Caco-2 (cell line): ENCODE measurements at regions not wholly inside any gene's neighbourhood (a gene's known extent, or its start where the extent isn't known, plus 50 kb on each side); places are given as distances from the start of the nearest gene placed in this dataset.

Source experiments
- BruUV-seq: library from RNA; stranded (reverse); fragments of 400-500 nt; replicated peaks from 2 replicates; lab custom pipeline; 2021; lab: Mats Ljungman, UMichigan
- CTCF ChIA-PET: fragments of 300-600 bp; sonication (Branson Sonifier 250); formaldehyde crosslinking; loops from one replicate; lab custom pipeline; 2022; ENCODE audit warnings: antibody characterized with exemption; lab: Charles Lee
- POLR2A ChIA-PET: fragments of 300-600 bp; sonication (Branson Sonifier 250); formaldehyde crosslinking; loops from one replicate; lab custom pipeline; 2022; ENCODE audit warnings: antibody characterized with exemption; lab: Charles Lee
- DNase-seq, 2 experiments: peaks; one replicate each; pipeline versions ENCODE4 v3.0.0 to v3.0.0-alpha.2; 2020 to 2022
- H3K27me3 ChIP-seq: replicated peaks from 2 replicates; pipeline ENCODE4 v1.6.0; 2011; ENCODE audit warnings: low read length; ENCODE audit not compliant: control insufficient read depth, insufficient read depth
- H3K36me3 ChIP-seq: 2 replicates; pipeline ENCODE4 v1.5.1; 2011; ENCODE audit warnings: low read length; ENCODE audit not compliant: control insufficient read depth, insufficient read depth
- H3K4me1 ChIP-seq: fragments of 250-450 bp; sonication (Bioruptor Pico); 2 replicates; pipeline ENCODE4 v1.5.1; 2020; ENCODE audit warnings: mild to moderate bottlenecking
- H3K4me3 ChIP-seq: 2 replicates; pipeline ENCODE4 v1.5.1; 2011; ENCODE audit warnings: low read depth, mild to moderate bottlenecking, control low read depth, low read length
- H3K9me3 ChIP-seq: fragments of 250-450 bp; sonication (Bioruptor Pico); 2 replicates; pipeline ENCODE4 v1.5.1; 2020; ENCODE audit warnings: mild to moderate bottlenecking, moderate library complexity
- H3K27ac Mint-ChIP-seq: one replicate; pipeline ENCODE4 v1.8.0; 2022; ENCODE audit warnings: mixed read lengths; ENCODE audit not compliant: unreplicated experiment
- H3K27me3 Mint-ChIP-seq: one replicate; pipeline ENCODE4 v1.8.0; 2022; ENCODE audit warnings: mixed read lengths; ENCODE audit not compliant: insufficient read depth, unreplicated experiment
- H3K36me3 Mint-ChIP-seq: one replicate; pipeline ENCODE4 v1.8.0; 2022; ENCODE audit warnings: mild to moderate bottlenecking, mixed read lengths; ENCODE audit not compliant: insufficient read depth, unreplicated experiment
- H3K4me1 Mint-ChIP-seq: one replicate; pipeline ENCODE4 v1.8.0; 2022; ENCODE audit warnings: low read depth, mixed read lengths; ENCODE audit not compliant: unreplicated experiment
- H3K4me3 Mint-ChIP-seq: one replicate; pipeline ENCODE4 v1.8.0; 2022; ENCODE audit warnings: mild to moderate bottlenecking, moderate library complexity, mixed read lengths; ENCODE audit not compliant: unreplicated experiment
- H3K9me3 Mint-ChIP-seq: one replicate; pipeline ENCODE4 v1.8.0; 2022; ENCODE audit warnings: mixed read lengths; ENCODE audit not compliant: unreplicated experiment
- CTCF ChIP-seq, 2 experiments: fragments of 200-600 bp in 1 of 2; IDR thresholded peaks; 1 replicate in 1 of 2; 2 replicates in 1 of 2; pipeline versions ENCODE4 v1.5.1 to v1.8.0; 2011 to 2022; ENCODE audit warnings: antibody characterized with exemption in 1 of 2, control low read depth in 1 of 2, inconsistent platforms in 1 of 2, low read depth in 1 of 2, low read length in 1 of 2, mild to moderate bottlenecking in 1 of 2, moderate library complexity in 1 of 2; ENCODE audit not compliant: insufficient read depth in 1 of 2, severe bottlenecking in 1 of 2, unreplicated experiment in 1 of 2
- intact Hi-C: fragments of 100-400 bp; cut with micrococcal nuclease; formaldehyde crosslinking; loops from one replicate; pipeline ENCODE4 v1.10.0; 2022; ENCODE audit not compliant: unreplicated experiment

- no peaks in the 10 kb centered on the region for H3K36me3 ChIP-seq
- BruUV-seq = no TSS peak
- DNase-seq = no peak
- no peaks in the 10 kb centered on the region for H3K36me3 Mint-ChIP-seq
- no peak overlapping the region for H3K4me3 Mint-ChIP-seq
- H3K9me3 Mint-ChIP-seq = no peaks in the 10 kb centered on the region
- H3K27me3 ChIP-seq = no peaks in the 10 kb centered on the region
- no peaks in the 10 kb centered on the region for H3K27me3 Mint-ChIP-seq
- no peak overlapping the region for H3K4me3 ChIP-seq
- H3K9me3 ChIP-seq = no peaks in the 10 kb centered on the region
- no peaks in the 10 kb centered on the region for H3K4me1 Mint-ChIP-seq
- TF ChIP-seq CTCF (IDR thresholded peaks at IDR 0.05; ENCODE audit: insufficient read depth in 1 of 2, low read depth in 1 of 2, low read length in 1 of 2, severe bottlenecking in 1 of 2, unreplicated experiment in 1 of 2) = no peak
- intact Hi-C loops = no loop called here
- CTCF ChIA-PET = no interaction called here
- H3K27ac Mint-ChIP-seq = no peak overlapping the region
- H3K4me1 ChIP-seq = no peaks in the 10 kb centered on the region
- POLR2A ChIA-PET = no interaction called here
Measured at GRCh38 chr4:134888156-134888555, 686.6 kb upstream of the PABPC4L start.

GRCh38 chr4:134885436-134885835 is 683.8 kb upstream of the PABPC4L start:
- Mint-ChIP-seq H3K4me1 (no peaks in the 10 kb centered on the region), H3K27ac (no peak overlapping the region), H3K4me3 (no peak overlapping the region), H3K9me3 (no peaks in the 10 kb centered on the region), H3K36me3 (no peaks in the 10 kb centered on the region), H3K27me3 (no peaks in the 10 kb centered on the region)
- Histone ChIP-seq H3K36me3 (no peaks in the 10 kb centered on the region), H3K4me1 (no peaks in the 10 kb centered on the region), H3K27me3 (no peaks in the 10 kb centered on the region), H3K4me3 (no peak overlapping the region), H3K9me3 (no peaks in the 10 kb centered on the region)
- CTCF ChIA-PET = no interaction called here
- no peak for TF ChIP-seq CTCF (IDR thresholded peaks at IDR 0.05; ENCODE audit: insufficient read depth in 1 of 2, low read depth in 1 of 2, low read length in 1 of 2, severe bottlenecking in 1 of 2, unreplicated experiment in 1 of 2)
- POLR2A ChIA-PET = no interaction called here
- no peak for DNase-seq
- intact Hi-C loops = no loop called here
- no TSS peak for BruUV-seq

GRCh38 chr4:134883831-134884449 is 682.4 kb upstream of the PABPC4L start:
- no peak for DNase-seq
- POLR2A ChIA-PET = no interaction called here
- Histone ChIP-seq H3K4me1 (no peaks in the 10 kb centered on the region), H3K9me3 (no peaks in the 10 kb centered on the region), H3K36me3 (no peaks in the 10 kb centered on the region), H3K4me3 (no peak overlapping the region), H3K27me3 (no peaks in the 10 kb centered on the region)
- H3K4me3 Mint-ChIP-seq = no peak overlapping the region
- no TSS peak for BruUV-seq
- no peaks in the 10 kb centered on the region for H3K9me3 Mint-ChIP-seq
- no peaks in the 10 kb centered on the region for H3K4me1 Mint-ChIP-seq
- CTCF ChIA-PET = no interaction called here
- H3K36me3 Mint-ChIP-seq = no peaks in the 10 kb centered on the region
- H3K27me3 Mint-ChIP-seq = no peaks in the 10 kb centered on the region
- H3K27ac Mint-ChIP-seq = no peak overlapping the region
- no peak for TF ChIP-seq CTCF (IDR thresholded peaks at IDR 0.05; ENCODE audit: insufficient read depth in 1 of 2, low read depth in 1 of 2, low read length in 1 of 2, severe bottlenecking in 1 of 2, unreplicated experiment in 1 of 2)
- intact Hi-C loops = no loop called here
